GM23338 (cell line): ENCODE measurements at regions not wholly inside any gene's neighbourhood (a gene's known extent, or its start where the extent isn't known, plus 50 kb on each side); places are given as distances from the start of the nearest gene placed in this dataset.

Source experiments
- ATAC-seq: fragments of 200-7000 bp; cut with Tn5 transposase; 3 replicates; pipeline ENCODE4 v1.9.1; 2020
- DNase-seq: peaks from one replicate; pipeline ENCODE4 v3.0.0-alpha.2; 2015; ENCODE audit warnings: low spot score
- H2AFZ ChIP-seq: fragments of 200-600 bp; sonication (generic); 2 replicates; pipeline ENCODE4 v1.8.0; 2016; ENCODE audit warnings: antibody characterized with exemption, mild to moderate bottlenecking, moderate library complexity
- H3F3A ChIP-seq: fragments of 200-600 bp; sonication (generic); replicated peaks from 2 replicates; pipeline ENCODE4 v1.8.0; 2017; ENCODE audit warnings: antibody characterized with exemption, mixed run types, low read depth
- H3K27ac ChIP-seq: fragments of 200-600 bp; sonication (generic); 2 replicates; pipeline ENCODE4 v1.6.1; 2016; ENCODE audit warnings: low read depth
- H3K27me3 ChIP-seq: fragments of 200-600 bp; sonication (generic); 2 replicates; pipeline ENCODE4 v1.8.0; 2016; ENCODE audit warnings: mild to moderate bottlenecking, mixed run types, moderate library complexity; ENCODE audit not compliant: insufficient read depth
- H3K36me3 ChIP-seq: fragments of 200-600 bp; sonication (generic); 2 replicates; pipeline ENCODE4 v1.8.0; 2016; ENCODE audit warnings: mild to moderate bottlenecking; ENCODE audit not compliant: insufficient read depth
- H3K4me1 ChIP-seq: fragments of 200-600 bp; sonication (generic); 2 replicates; pipeline ENCODE4 v1.8.0; 2016; ENCODE audit warnings: mild to moderate bottlenecking, moderate library complexity; ENCODE audit not compliant: insufficient read depth
- H3K4me2 ChIP-seq: fragments of 200-600 bp; sonication (generic); 2 replicates; pipeline ENCODE4 v1.7.1; 2017; ENCODE audit warnings: mixed run types
- H3K4me3 ChIP-seq: fragments of 200-600 bp; sonication (generic); 2 replicates; pipeline ENCODE4 v1.6.1; 2016; ENCODE audit warnings: mixed run types
- H3K79me2 ChIP-seq: fragments of 200-600 bp; sonication (generic); replicated peaks from 2 replicates; pipeline ENCODE4 v1.8.0; 2017; ENCODE audit warnings: mild to moderate bottlenecking; ENCODE audit not compliant: insufficient read depth
- H3K9me2 ChIP-seq: fragments of 200-600 bp; sonication (generic); 2 replicates; pipeline ENCODE4 v1.8.0; 2017; ENCODE audit not compliant: insufficient read depth
- H4K20me1 ChIP-seq: fragments of 200-600 bp; sonication (generic); replicated peaks from 2 replicates; pipeline ENCODE4 v1.8.0; 2017; ENCODE audit warnings: mild to moderate bottlenecking; ENCODE audit not compliant: insufficient read depth
- H3K27ac Mint-ChIP-seq: 2 replicates; pipeline ENCODE4 v1.8.0; 2020; ENCODE audit warnings: inconsistent platforms, mild to moderate bottlenecking, moderate library complexity, mixed read lengths
- H3K27me3 Mint-ChIP-seq: 3 replicates; pipeline ENCODE4 v1.8.0; 2022; ENCODE audit warnings: low read depth, mild to moderate bottlenecking, moderate library complexity, mixed read lengths, inconsistent platforms; ENCODE audit not compliant: insufficient read depth, poor library complexity
- H3K36me3 Mint-ChIP-seq: 3 replicates; pipeline ENCODE4 v1.8.0; 2021; ENCODE audit warnings: low read depth, mild to moderate bottlenecking, inconsistent platforms, moderate library complexity, mixed read lengths
- H3K4me1 Mint-ChIP-seq: 3 replicates; pipeline ENCODE4 v1.8.0; 2020; ENCODE audit warnings: mild to moderate bottlenecking, inconsistent platforms, mixed read lengths
- H3K4me3 Mint-ChIP-seq: 3 replicates; pipeline ENCODE4 v1.8.0; 2021; ENCODE audit warnings: moderate library complexity, mild to moderate bottlenecking, inconsistent platforms, mixed read lengths
- H3K9me3 Mint-ChIP-seq: 3 replicates; pipeline ENCODE4 v1.8.0; 2020; ENCODE audit warnings: moderate library complexity, mild to moderate bottlenecking, inconsistent platforms, mixed read lengths
- CREB1 ChIP-seq: fragments of 250-450 bp; sonication (Bioruptor Pico); IDR thresholded peaks from 2 replicates; pipeline ENCODE4 v1.5.0; 2020; ENCODE audit warnings: low read depth, mild to moderate bottlenecking, moderate library complexity
- EZH2 ChIP-seq: fragments of 200-600 bp; sonication (generic); IDR thresholded peaks from one replicate; pipeline ENCODE4 v1.8.0; 2017; ENCODE audit warnings: antibody characterized with exemption, mild to moderate bottlenecking, low read depth; ENCODE audit not compliant: unreplicated experiment
- EZH2phosphoT487 ChIP-seq: fragments of 200-600 bp; sonication (generic); IDR thresholded peaks from one replicate; pipeline ENCODE4 v1.8.1; 2018; ENCODE audit warnings: antibody characterized with exemption; ENCODE audit not compliant: unreplicated experiment
- JUNB ChIP-seq: IDR thresholded peaks from one replicate; pipeline ENCODE4 v1.6.1; 2016; ENCODE audit warnings: antibody characterized with exemption; ENCODE audit not compliant: unreplicated experiment
- NANOG ChIP-seq: IDR thresholded peaks from 2 replicates; pipeline ENCODE4 v1.6.1; 2016; ENCODE audit warnings: antibody characterized with exemption, borderline replicate concordance
- POLR2AphosphoS5 ChIP-seq: IDR thresholded peaks from 2 replicates; pipeline ENCODE4 v1.6.1; 2016; ENCODE audit warnings: antibody characterized with exemption, low read depth
- ZNF114 ChIP-seq: fragments of 250-450 bp; sonication (Bioruptor Pico); IDR thresholded peaks from 2 replicates; pipeline ENCODE4 v1.5.0; 2020; ENCODE audit warnings: mild to moderate bottlenecking, moderate library complexity
- ZNF331 ChIP-seq: fragments of 250-450 bp; sonication (Bioruptor Pico); IDR thresholded peaks from 2 replicates; pipeline ENCODE4 v1.5.0; 2020; ENCODE audit warnings: low read depth, mild to moderate bottlenecking, moderate library complexity
- ZNF462 ChIP-seq: fragments of 250-450 bp; sonication (Bioruptor Pico); IDR thresholded peaks from 2 replicates; pipeline ENCODE4 v1.5.0; 2020; ENCODE audit warnings: mild to moderate bottlenecking, moderate library complexity

- H3K27ac Mint-ChIP-seq: no peak overlapping the region
- Histone ChIP-seq H3K36me3 (no peaks in the 10 kb centered on the region), H3K79me2 (no peaks in the 10 kb centered on the region), H2AFZ (no peak overlapping the region), H3K27me3 (0 out of 2 replicates have a peak, but pooled peaks cover 10% of the 10 kb centered on the region), H3F3A (no peaks in the 10 kb centered on the region), H4K20me1 (no peaks in the 10 kb centered on the region), H3K9me2 (peaks cover 4% of the 10 kb centered on the region; the same call in 1 of the 2 replicates), H3K4me3 (no peak overlapping the region), H3K4me1 (peaks cover 8% of the 10 kb centered on the region), H3K27ac (no peak overlapping the region), H3K4me2 (no peak overlapping the region)
- H3K4me3 Mint-ChIP-seq: no peak overlapping the region
- DNase-seq (peak; percentile 21), ATAC-seq (peak; percentile 89)
- peaks cover 13% of the 10 kb centered on the region for H3K4me1 Mint-ChIP-seq
- TF ChIP-seq ZNF462 (CRISPR knock-in tag) (no peak), ZNF114 (no peak), POLR2AphosphoS5 (no peak), ZNF331 (no peak), EZH2phosphoT487 (no peak), JUNB (no peak), NANOG (no peak), CREB1 (CRISPR knock-in tag) (no peak), EZH2 (no peak)
- H3K27me3 Mint-ChIP-seq: peaks cover 4% of the 10 kb centered on the region
- H3K9me3 Mint-ChIP-seq: no peaks in the 10 kb centered on the region; the same call in 1 of the 3 replicates
- H3K36me3 Mint-ChIP-seq: no peaks in the 10 kb centered on the region
Observed at GRCh38 chr6:86147859-86148258, 505.2 kb upstream of the SYNCRIP start.
